GM20431 (cell line): ENCODE measurements at regions not wholly inside any gene's neighbourhood (a gene's known extent, or its start where the extent isn't known, plus 50 kb on each side); places are given as distances from the start of the nearest gene placed in this dataset.
"Not testable (repeated sequence)": the region's sequence is repeated elsewhere in the genome, so short reads cannot be mapped to it uniquely, and the experiment has no call there.

Experiments
- in situ Hi-C: fragments of 300-500 bp; cut with MseI, MboI; formaldehyde crosslinking; loops from one replicate; pipeline ENCODE4 v1.15.0; 2020; ENCODE audit warnings: low sequenced_read_pairs; ENCODE audit not compliant: unreplicated experiment

GRCh38 chr13:76271728-76272232 is 614.4 kb downstream of the KCTD12 start:
- in situ Hi-C loops = no loop called here

- in situ Hi-C loops = not testable (repeated sequence)
These were observed 617.9 kb downstream of the KCTD12 start for GRCh38 chr13:76268307-76268706.

- in situ Hi-C loops = no loop called here
These were observed 619.0 kb downstream of the KCTD12 start for GRCh38 chr13:76267216-76267615.

GRCh38 chr13:76266561-76266960 is 619.6 kb downstream of the KCTD12 start:
- in situ Hi-C loops = no loop called here

- in situ Hi-C loops = no loop called here
These were observed 614.1 kb downstream of the LMO7 start for GRCh38 chr13:76250211-76250610.

GRCh38 chr13:76245920-76246319 is 609.8 kb downstream of the LMO7 start:
- in situ Hi-C loops = no loop called here

- in situ Hi-C loops = no loop called here
These were observed 609.1 kb downstream of the LMO7 start for GRCh38 chr13:76245211-76245610.

GRCh38 chr13:76243120-76243519 is 607.0 kb downstream of the LMO7 start:
- in situ Hi-C loops = not testable (repeated sequence)

- in situ Hi-C loops = no loop called here
These were observed 603.0 kb downstream of the LMO7 start for GRCh38 chr13:76239031-76239680.

- in situ Hi-C loops = no loop called here
These were observed 595.5 kb downstream of the LMO7 start for GRCh38 chr13:76231522-76232167.

- in situ Hi-C loops = no loop called here
These were observed 593.2 kb downstream of the LMO7 start for GRCh38 chr13:76229281-76229680.

GRCh38 chr13:76226941-76227340 is 590.8 kb downstream of the LMO7 start:
- in situ Hi-C loops = no loop called here

- in situ Hi-C loops = no loop called here
These were observed 589.8 kb downstream of the LMO7 start for GRCh38 chr13:76225815-76226489.

GRCh38 chr13:76223999-76224398 is 587.9 kb downstream of the LMO7 start:
- in situ Hi-C loops = no loop called here

- in situ Hi-C loops = no loop called here
These were observed 587.4 kb downstream of the LMO7 start for GRCh38 chr13:76223565-76223964.

- in situ Hi-C loops = no loop called here
These were observed 586.4 kb downstream of the LMO7 start for GRCh38 chr13:76222511-76222910.

GRCh38 chr13:76216729-76217128 is 580.6 kb downstream of the LMO7 start:
- in situ Hi-C loops = no loop called here

GRCh38 chr13:76214001-76214400 is 577.9 kb downstream of the LMO7 start:
- in situ Hi-C loops = no loop called here

GRCh38 chr13:76213423-76213904 is 577.3 kb downstream of the LMO7 start:
- in situ Hi-C loops = no loop called here

- in situ Hi-C loops = no loop called here
These were observed 574.1 kb downstream of the LMO7 start for GRCh38 chr13:76210262-76210661.

- in situ Hi-C loops = no loop called here
These were observed 562.5 kb downstream of the LMO7 start for GRCh38 chr13:76198568-76199163.
